ENCODE measurements at regions not wholly inside any gene's neighbourhood (a gene's known extent, or its start where the extent isn't known, plus 50 kb on each side); places are given as distances from the start of the nearest gene placed in this dataset.

GRCh38 chr2:133810559-133810958 lies 242.3 kb upstream of the NCKAP5 start:
- no TSS peak for BruUV-seq (replicated peaks)
- FAIRE-seq (no peak), ATAC-seq (no peak), DNase-seq (ENCODE audit: low read depth, low spot score) (no peak)
- SMC1A ChIA-PET (ENCODE audit: uncharacterized antibody, unreplicated experiment): no interaction called here
- in situ Hi-C loops (cut with MboI) (no loop called here), intact Hi-C loops (cut with micrococcal nuclease; ENCODE audit: unreplicated experiment) (no loop called here)
- Histone ChIP-seq H3K4me3 (no peak overlapping the region), H3K36me3 (ENCODE audit: control insufficient read depth in 2 of 2, insufficient read depth in 2 of 2, low read length in 1 of 2) (no peaks in the 10 kb centered on the region), H4K20me1 (ENCODE audit: control insufficient read depth, insufficient read depth) (no peaks in the 10 kb centered on the region), H3K9me3 (replicated peaks; ENCODE audit: control insufficient read depth, insufficient read depth, low read length) (no peaks in the 10 kb centered on the region), H3K9ac (ENCODE audit: control insufficient read depth, insufficient read depth, low read length) (no peak overlapping the region), H3K79me2 (ENCODE audit: control insufficient read depth, insufficient read depth, low read length) (no peaks in the 10 kb centered on the region), H3K27me3 (replicated peaks in 1 of 2; ENCODE audit: control insufficient read depth in 2 of 2, insufficient read depth in 2 of 2, low read length in 1 of 2) (no peaks in the 10 kb centered on the region), H3K4me2 (ENCODE audit: control insufficient read depth, insufficient read depth) (no peak overlapping the region), H2AFZ (ENCODE audit: control insufficient read depth, low read depth, low read length) (no peak overlapping the region), H3K27ac (ENCODE audit: control insufficient read depth, insufficient read depth) (no peak overlapping the region), H3K4me1 (ENCODE audit: control insufficient read depth, insufficient read depth, low read length) (no peaks in the 10 kb centered on the region)
- no peak for TF ChIP-seq GATAD2B (conservative IDR thresholded peaks at IDR 0.05; ENCODE audit: low read depth)
- RAD21 ChIA-PET (ENCODE audit: unreplicated experiment): no interaction called here
- 35% methylated on average over 2 of the region's 2 CpGs for WGBS (ENCODE audit: insufficient coverage, insufficient replicate concordance, low lambda C conversion rate, missing lambda C conversion rate)
- POLR2A ChIA-PET: no interaction called here
- CTCF ChIA-PET: no interaction called here

- ChIA-PET CTCF (no interaction called here), RAD21 (ENCODE audit: unreplicated experiment) (no interaction called here), POLR2A (no interaction called here), SMC1A (ENCODE audit: uncharacterized antibody, unreplicated experiment) (no interaction called here)
- Histone ChIP-seq H3K4me3 (no peak overlapping the region), H3K79me2 (ENCODE audit: control insufficient read depth, insufficient read depth, low read length) (no peaks in the 10 kb centered on the region), H4K20me1 (ENCODE audit: control insufficient read depth, insufficient read depth) (no peaks in the 10 kb centered on the region), H3K27me3 (replicated peaks in 1 of 2; ENCODE audit: control insufficient read depth in 2 of 2, insufficient read depth in 2 of 2, low read length in 1 of 2) (no peaks in the 10 kb centered on the region), H3K36me3 (ENCODE audit: control insufficient read depth in 2 of 2, insufficient read depth in 2 of 2, low read length in 1 of 2) (no peaks in the 10 kb centered on the region), H3K4me1 (ENCODE audit: control insufficient read depth, insufficient read depth, low read length) (no peaks in the 10 kb centered on the region), H3K27ac (ENCODE audit: control insufficient read depth, insufficient read depth) (no peak overlapping the region), H2AFZ (ENCODE audit: control insufficient read depth, low read depth, low read length) (no peak overlapping the region), H3K4me2 (ENCODE audit: control insufficient read depth, insufficient read depth) (no peak overlapping the region), H3K9me3 (replicated peaks; ENCODE audit: control insufficient read depth, insufficient read depth, low read length) (no peaks in the 10 kb centered on the region), H3K9ac (ENCODE audit: control insufficient read depth, insufficient read depth, low read length) (no peak overlapping the region)
- no peak for DNase-seq (ENCODE audit: low read depth, low spot score)
- FAIRE-seq: no peak
- in situ Hi-C loops (cut with MboI) (no loop called here), intact Hi-C loops (cut with micrococcal nuclease; ENCODE audit: unreplicated experiment) (no loop called here)
- no peak for TF ChIP-seq GABPA (IDR thresholded peaks at IDR 0.05; ENCODE audit: low read depth)
- no peak for TF ChIP-seq CHD4 (IDR thresholded peaks at IDR 0.05)
- peak; percentile 55; the same call in 1 of the 2 replicates for TF ChIP-seq SPI1 (IDR thresholded peaks at IDR 0.05; ENCODE audit: borderline replicate concordance, insufficient read depth, low read depth, low read length)
- TF ChIP-seq RELB (IDR thresholded peaks at IDR 0.05; ENCODE audit: low read depth): 0 out of 2 replicates have a peak, but pooled peaks have one; percentile 19
- TF ChIP-seq IKZF2 (IDR thresholded peaks at IDR 0.05): peak; percentile 39 to 63; a peak in 3 of 4 replicates
- no peak for ATAC-seq
- no TSS peak for BruUV-seq (replicated peaks)
- WGBS (ENCODE audit: insufficient coverage, insufficient replicate concordance, low lambda C conversion rate, missing lambda C conversion rate): 9% methylated on average over 4 of the region's 4 CpGs
These were observed 243.3 kb upstream of the NCKAP5 start for GRCh38 chr2:133811409-133812125.

Measured in GM12878 (cell line).